H1 (cell line): ENCODE measurements at regions not wholly inside any gene's neighbourhood (a gene's known extent, or its start where the extent isn't known, plus 50 kb on each side); places are given as distances from the start of the nearest gene placed in this dataset.

Experiments
- CTCF ChIA-PET: fragments of 300-600 bp; sonication (Branson Sonifier 250); formaldehyde crosslinking; loops from one replicate; lab custom pipeline; 2021; ENCODE audit not compliant: partially characterized antibody; lab: Charles Lee
- POLR2A ChIA-PET: fragments of 300-600 bp; sonication (Branson Sonifier 250); formaldehyde crosslinking; loops from one replicate; lab custom pipeline; 2021; ENCODE audit warnings: inconsistent platforms; ENCODE audit not compliant: partially characterized antibody; lab: Charles Lee
- DNase-seq, 2 experiments: peaks; one replicate each; pipeline versions ENCODE4 v3.0.0 to v3.0.0-alpha.2; 2010 to 2022; ENCODE audit warnings: low spot score in 2 of 2, low read depth in 1 of 2, mixed read lengths in 1 of 2
- FAIRE-seq: peaks from 2 replicates; lab custom pipeline; 2011; peaks lifted over from hg19 to GRCh38; lab: Jason Lieb, UNC
- H2AFZ ChIP-seq: 2 replicates; pipeline ENCODE4 v1.8.1; 2012; ENCODE audit warnings: low read length, inconsistent platforms
- H2AK5ac ChIP-seq: 2 replicates; pipeline ENCODE4 v1.6.1; 2013; ENCODE audit warnings: low read depth, low read length
- H2BK120ac ChIP-seq: replicated peaks from 2 replicates; pipeline ENCODE3; 2013; ENCODE audit warnings: low read depth, low read length, inconsistent platforms
- H2BK12ac ChIP-seq: 2 replicates; pipeline ENCODE4 v1.6.1; 2013; ENCODE audit warnings: low read depth, low read length
- H2BK15ac ChIP-seq: 2 replicates; pipeline ENCODE4 v1.6.1; 2013; ENCODE audit warnings: low read length
- H2BK20ac ChIP-seq: 2 replicates; pipeline ENCODE4 v1.6.1; 2013; ENCODE audit warnings: low read length
- H2BK5ac ChIP-seq: 2 replicates; pipeline ENCODE4 v1.6.1; 2013; ENCODE audit warnings: low read depth, low read length
- H3K14ac ChIP-seq: 2 replicates; pipeline ENCODE4 v1.6.1; 2013; ENCODE audit warnings: inconsistent platforms; ENCODE audit not compliant: insufficient read length
- H3K18ac ChIP-seq: 2 replicates; pipeline ENCODE4 v1.6.1; 2013; ENCODE audit warnings: low read length; ENCODE audit errors: extremely low read depth
- H3K23ac ChIP-seq: 2 replicates; pipeline ENCODE4 v1.6.1; 2013; ENCODE audit warnings: inconsistent platforms; ENCODE audit not compliant: insufficient read length
- H3K23me2 ChIP-seq: 2 replicates; pipeline ENCODE4 v1.6.1; 2013; ENCODE audit warnings: low read depth, low read length
- H3K27ac ChIP-seq: 2 replicates; pipeline ENCODE4 v1.6.1; 2011; ENCODE audit warnings: low read depth, low read length, inconsistent platforms
- H3K27me3 ChIP-seq, 4 experiments: replicated peaks in 1 of 4; 1 replicate in 1 of 4; 2 replicates in 3 of 4; pipeline versions ENCODE4 v1.6.1 to v1.8.1; 2011 to 2013; ENCODE audit warnings: low read length in 3 of 4, mild to moderate bottlenecking in 3 of 4, inconsistent platforms in 2 of 4, mixed read lengths in 2 of 4, moderate library complexity in 1 of 4; ENCODE audit not compliant: control insufficient read depth in 3 of 4, insufficient read depth in 3 of 4; ENCODE audit errors: extremely low read depth in 1 of 4
- H3K36me3 ChIP-seq, 4 experiments: 2 replicates each; pipeline versions ENCODE4 v1.6.1 to v1.8.1; 2011 to 2013; ENCODE audit warnings: mild to moderate bottlenecking in 4 of 4, low read length in 3 of 4, moderate library complexity in 2 of 4, control low read depth in 1 of 4, inconsistent platforms in 1 of 4; ENCODE audit not compliant: insufficient read depth in 4 of 4, control insufficient read depth in 2 of 4
- H3K4ac ChIP-seq: replicated peaks from 2 replicates; pipeline ENCODE3; 2013; ENCODE audit warnings: low read length, low read depth, mixed read lengths, inconsistent platforms; ENCODE audit not compliant: insufficient read length
- H3K4me1 ChIP-seq, 4 experiments: replicated peaks in 1 of 4; 1 replicate in 1 of 4; 2 replicates in 3 of 4; pipeline versions ENCODE4 v1.6.1 to v1.8.1; 2011 to 2013; ENCODE audit warnings: low read length in 3 of 4, inconsistent platforms in 2 of 4, mixed read lengths in 1 of 4; ENCODE audit not compliant: insufficient read depth in 4 of 4, control insufficient read depth in 3 of 4
- H3K4me2 ChIP-seq, 2 experiments: 2 replicates each; pipeline versions ENCODE4 v1.6.1 to v1.8.1; 2011 to 2013; ENCODE audit warnings: low read depth in 2 of 2, low read length in 2 of 2, control low read depth in 1 of 2, inconsistent platforms in 1 of 2, mild to moderate bottlenecking in 1 of 2; ENCODE audit not compliant: insufficient read depth in 1 of 2
- H3K4me3 ChIP-seq, 4 experiments: fragments of 200-600, 300-600 bp in 1 of 4; sonication (generic), shearing (Covaris generic), sonication (Bioruptor Twin) in 1 of 4; 2 replicates each; pipeline versions ENCODE4 v1.5.1 to v1.8.1; 2011 to 2016; ENCODE audit warnings: low read length in 4 of 4, low read depth in 3 of 4, control low read depth in 2 of 4, inconsistent platforms in 2 of 4, mild to moderate bottlenecking in 2 of 4, mixed read lengths in 1 of 4, moderate library complexity in 1 of 4; ENCODE audit not compliant: insufficient read depth in 2 of 4; ENCODE audit errors: extremely low read depth in 1 of 4
- H3K56ac ChIP-seq: replicated peaks from 2 replicates; pipeline ENCODE3; 2013; ENCODE audit warnings: low read depth, mild to moderate bottlenecking, mixed read lengths, low read length, inconsistent platforms; ENCODE audit not compliant: insufficient read length
- H3K79me1 ChIP-seq: 2 replicates; pipeline ENCODE4 v1.6.1; 2013; ENCODE audit warnings: low read depth, low read length, control low read depth
- H3K79me2 ChIP-seq, 2 experiments: 2 replicates each; pipeline versions ENCODE4 v1.6.1 to v1.8.1; 2012 to 2013; ENCODE audit warnings: low read length in 2 of 2, mild to moderate bottlenecking in 2 of 2, inconsistent platforms in 1 of 2; ENCODE audit not compliant: insufficient read depth in 2 of 2, control insufficient read depth in 1 of 2
- H3K9ac ChIP-seq, 4 experiments: replicated peaks in 1 of 4; 1 replicate in 1 of 4; 2 replicates in 3 of 4; pipeline versions ENCODE4 v1.6.1 to v1.8.1; 2011 to 2013; ENCODE audit warnings: low read depth in 3 of 4, low read length in 3 of 4, control low read depth in 2 of 4, mild to moderate bottlenecking in 2 of 4, moderate library complexity in 2 of 4, inconsistent platforms in 1 of 4; ENCODE audit errors: extremely low read depth in 1 of 4
- H3K9me3 ChIP-seq, 2 experiments: 2 replicates each; pipeline versions ENCODE4 v1.6.1 to v1.8.1; 2012 to 2013; ENCODE audit warnings: mild to moderate bottlenecking in 2 of 2, moderate library complexity in 2 of 2, control low read depth in 1 of 2, inconsistent platforms in 1 of 2, low read depth in 1 of 2, low read length in 1 of 2, mixed read lengths in 1 of 2; ENCODE audit not compliant: insufficient read depth in 2 of 2
- H4K20me1 ChIP-seq, 2 experiments: replicated peaks in 1 of 2; 2 replicates each; pipeline versions ENCODE3 to v1.8.1; 2011 to 2013; ENCODE audit warnings: inconsistent platforms in 2 of 2, low read length in 2 of 2, mild to moderate bottlenecking in 1 of 2; ENCODE audit not compliant: insufficient read depth in 2 of 2, control insufficient read depth in 1 of 2
- H4K5ac ChIP-seq: 2 replicates; pipeline ENCODE4 v1.6.1; 2013; ENCODE audit warnings: low read length, low read depth, mixed read lengths, inconsistent platforms; ENCODE audit not compliant: insufficient read length
- H4K8ac ChIP-seq: 2 replicates; pipeline ENCODE4 v1.8.0; 2013; ENCODE audit warnings: mild to moderate bottlenecking, moderate library complexity, low read length, inconsistent platforms; ENCODE audit not compliant: insufficient read depth; ENCODE audit errors: extremely low read depth
- H4K91ac ChIP-seq: replicated peaks from 2 replicates; pipeline ENCODE3; 2013; ENCODE audit warnings: low read length, mixed read lengths, inconsistent platforms; ENCODE audit not compliant: insufficient read length
- CTBP2 ChIP-seq: IDR thresholded peaks from 2 replicates; pipeline ENCODE4 v1.7.0; 2011; ENCODE audit warnings: borderline replicate concordance, mild to moderate bottlenecking, moderate library complexity, mixed read lengths, low read length; ENCODE audit not compliant: insufficient read depth, insufficient read length
- E2F6 ChIP-seq: IDR thresholded peaks from 2 replicates; pipeline ENCODE4 v1.6.1; 2012; ENCODE audit warnings: inconsistent platforms
- EZH2 ChIP-seq: fragments of 200-600 bp; sonication (generic); IDR thresholded peaks from 2 replicates; pipeline ENCODE4 v1.7.1; 2012; ENCODE audit warnings: low read depth, mild to moderate bottlenecking, moderate library complexity, low read length, inconsistent platforms; ENCODE audit not compliant: severe bottlenecking
- RNF2 ChIP-seq: fragments of 200-900, 300-1000 bp; sonication (generic); IDR thresholded peaks from 2 replicates; pipeline ENCODE4 v1.7.1; 2016; ENCODE audit warnings: borderline replicate concordance, low read depth, mild to moderate bottlenecking, antibody characterized with exemption, low read length; ENCODE audit not compliant: poor library complexity, severe bottlenecking; ENCODE audit errors: missing control alignments
- SP4 ChIP-seq: IDR thresholded peaks from 2 replicates; pipeline ENCODE4 v1.6.1; 2012; ENCODE audit warnings: low read length, inconsistent platforms
- TEAD4 ChIP-seq: IDR thresholded peaks from 2 replicates; pipeline ENCODE4 v1.6.1; 2012; ENCODE audit warnings: low read depth, low read length, inconsistent platforms, mixed read lengths
- WGBS, 2 experiments: shearing (Covaris generic) in 1 of 2; methylation state at CpG; one replicate each; pipeline versions ENCODE4 v1.1.6 to v1.1.7; 2013 to 2015; ENCODE audit warnings: low lambda C conversion rate in 2 of 2, mixed read lengths in 2 of 2, inconsistent platforms in 1 of 2, low coverage in 1 of 2, missing lambda C conversion rate in 1 of 2; ENCODE audit not compliant: insufficient replicate concordance in 2 of 2, insufficient coverage in 1 of 2, insufficient read length in 1 of 2; ENCODE audit errors: extremely low coverage in 1 of 2, missing lambda C conversion rate in 1 of 2; 5-methylcytosine and 5-hydroxymethylcytosine counted together

- no peak overlapping the region for H3K4me2 ChIP-seq
- H3K27ac ChIP-seq = no peak overlapping the region
- no peaks in the 10 kb centered on the region for H3K9me3 ChIP-seq
- H3K27me3 ChIP-seq = peaks cover 0 to 4% (median 3%) of the 10 kb centered on the region in 4 experiments; a peak in 3 of 7 replicates
- ChIA-PET CTCF (no interaction called here), POLR2A (no interaction called here)
- peaks cover 0 to 5% of the 10 kb centered on the region in 2 experiments for H4K20me1 ChIP-seq
- H2BK15ac ChIP-seq = no peak overlapping the region
- H2BK12ac ChIP-seq = no peak overlapping the region
- no peaks in the 10 kb centered on the region for H3K36me3 ChIP-seq
- H2AFZ ChIP-seq = no peak overlapping the region
- no peak overlapping the region for H3K56ac ChIP-seq
- no peak overlapping the region for H3K23ac ChIP-seq
- no peak overlapping the region for H4K91ac ChIP-seq
- no peak overlapping the region for H3K18ac ChIP-seq
- no peak overlapping the region for H2BK120ac ChIP-seq
- no peak overlapping the region for H4K5ac ChIP-seq
- FAIRE-seq (no peak), DNase-seq (no peak)
- H2BK20ac ChIP-seq = no peak overlapping the region
- no peak overlapping the region for H3K14ac ChIP-seq
- no peak overlapping the region for H2BK5ac ChIP-seq
- WGBS, 2 experiments = 89% methylated on average over 1 of the region's 1 CpG; no CpG with 5 or more reads in 1 of the 2 experiments
- no peak overlapping the region for H3K9ac ChIP-seq
- H3K4me1 ChIP-seq = peaks cover 0 to 9% (median 4%) of the 10 kb centered on the region in 4 experiments; a peak in 5 of 7 replicates
- no peak overlapping the region for H3K4me3 ChIP-seq
- peaks cover 7% of the 10 kb centered on the region for H3K23me2 ChIP-seq
- TF ChIP-seq TEAD4 (no peak), E2F6 (no peak), EZH2 (no peak), RNF2 (no peak), CTBP2 (no peak), SP4 (no peak)
- TF ChIP-seq, all 59 proteins: peak for 0
- H4K8ac ChIP-seq = no peak overlapping the region
- no peaks in the 10 kb centered on the region for H3K79me1 ChIP-seq
- H3K4ac ChIP-seq = no peak overlapping the region
- H3K79me2 ChIP-seq = no peaks in the 10 kb centered on the region
- no peak overlapping the region for H2AK5ac ChIP-seq
These were observed 60.9 kb upstream of the RAB6C start for GRCh38 chr2:129918604-129919003.
